ENCODE measurements at regions not wholly inside any gene's neighbourhood (a gene's known extent, or its start where the extent isn't known, plus 50 kb on each side); places are given as distances from the start of the nearest gene placed in this dataset.

GRCh38 chr3:98980915-98981596 is 79.6 kb upstream of the DCBLD2 start:
- no peak for DNase-seq

GRCh38 chr3:98979296-98979695 is 77.8 kb upstream of the DCBLD2 start:
- DNase-seq, result no peak

- DNase-seq, result no peak
Observed at GRCh38 chr3:98978068-98978811, 76.7 kb upstream of the DCBLD2 start.

- DNase-seq, result peak; percentile 42
Observed at GRCh38 chr3:98977520-98977919, 76.0 kb upstream of the DCBLD2 start.

- peak; percentile 52 for DNase-seq
Observed at GRCh38 chr3:98974442-98974841, 72.9 kb upstream of the DCBLD2 start.

- DNase-seq, result no peak
Observed at GRCh38 chr3:98972720-98973119, 71.2 kb upstream of the DCBLD2 start.

GRCh38 chr3:98972155-98972554 is 70.7 kb upstream of the DCBLD2 start:
- DNase-seq, result peak; percentile 34

GRCh38 chr3:98971169-98971681 is 69.7 kb upstream of the DCBLD2 start:
- peak; percentile 47 for DNase-seq

- no peak for DNase-seq
Observed at GRCh38 chr3:98969295-98969694, 67.8 kb upstream of the DCBLD2 start.

GRCh38 chr3:98968824-98969223 is 67.3 kb upstream of the DCBLD2 start:
- DNase-seq, result no peak

- DNase-seq, result no peak
Observed at GRCh38 chr3:98968347-98968746, 66.9 kb upstream of the DCBLD2 start.

GRCh38 chr3:98967758-98968157 is 66.3 kb upstream of the DCBLD2 start:
- DNase-seq, result no peak

GRCh38 chr3:98966862-98967546 is 65.5 kb upstream of the DCBLD2 start:
- DNase-seq, result no peak

GRCh38 chr3:98966434-98966833 is 64.9 kb upstream of the DCBLD2 start:
- DNase-seq, result no peak

GRCh38 chr3:98964784-98965183 is 63.3 kb upstream of the DCBLD2 start:
- DNase-seq, result no peak

GRCh38 chr3:98963546-98963945 is 62.1 kb upstream of the DCBLD2 start:
- no peak for DNase-seq

GRCh38 chr3:98962951-98963350 is 61.5 kb upstream of the DCBLD2 start:
- DNase-seq, result no peak

GRCh38 chr3:98962189-98962930 is 60.9 kb upstream of the DCBLD2 start:
- DNase-seq, result peak; percentile 19

GRCh38 chr3:98961161-98962155 is 60.0 kb upstream of the DCBLD2 start:
- no peak for DNase-seq

GRCh38 chr3:98957681-98958080 is 56.2 kb upstream of the DCBLD2 start:
- no peak for DNase-seq

GRCh38 chr3:98956008-98956407 is 54.5 kb upstream of the DCBLD2 start:
- no peak for DNase-seq
